Left hindlimb (tissue), 1 donor: ENCODE measurements at regions not wholly inside any gene's neighbourhood (a gene's known extent, or its start where the extent isn't known, plus 50 kb on each side); places are given as distances from the start of the nearest gene placed in this dataset.
"Not testable (repeated sequence)": the region's sequence is repeated elsewhere in the genome, so short reads cannot be mapped to it uniquely, and the experiment has no call there.

ENCODE experiments used
- DNase-seq: peaks from one replicate; pipeline ENCODE4 v3.0.0-alpha.2; 2018

DNA sequence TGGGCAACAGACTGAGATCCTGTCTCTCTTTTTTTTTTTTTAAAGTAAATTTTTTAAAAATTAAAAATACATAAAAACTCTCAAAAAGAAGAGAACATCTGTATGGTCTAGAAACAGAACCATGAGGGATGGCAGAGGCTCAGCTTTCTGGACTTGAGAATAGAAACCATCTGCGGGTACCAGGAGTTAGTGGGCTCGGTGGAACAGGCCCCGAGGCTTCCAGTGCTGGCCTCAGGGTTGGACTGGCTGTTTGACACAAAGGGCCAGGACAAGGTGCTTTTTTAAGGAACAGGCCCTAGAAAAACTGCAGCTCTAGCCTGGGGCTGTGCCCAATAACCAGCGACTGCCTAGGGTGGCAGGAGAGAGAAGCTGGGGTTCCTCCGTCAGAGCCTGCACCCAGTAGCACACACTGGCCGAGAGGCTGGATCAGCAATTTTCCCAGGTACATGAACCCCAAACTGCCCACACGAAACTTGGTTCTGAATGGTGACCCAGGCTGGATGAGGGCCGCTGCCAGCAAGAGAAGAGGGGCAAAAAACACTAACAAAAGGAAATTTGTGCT lies 131.0 kb upstream of the OLIG3 start:
- DNase-seq = no peak

DNA sequence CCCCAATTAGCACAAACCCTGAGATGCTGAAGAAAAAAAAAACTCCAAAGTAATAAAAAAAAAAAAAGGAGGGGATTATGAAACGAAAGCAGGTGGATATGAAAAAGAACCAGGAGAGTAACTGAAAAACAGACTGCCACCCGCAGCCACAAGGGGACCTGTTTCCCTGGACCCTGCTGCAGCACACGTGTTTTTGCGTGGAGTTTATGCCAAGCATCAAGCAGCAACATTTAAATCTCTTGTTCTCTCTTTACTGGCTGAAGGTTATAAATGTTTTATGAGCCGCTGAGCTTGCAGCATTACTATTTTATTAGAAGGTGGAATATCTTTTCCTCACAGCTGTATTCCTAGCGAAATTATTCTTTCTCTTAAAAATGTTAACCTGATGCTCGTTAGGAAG lies 131.6 kb upstream of the OLIG3 start:
- DNase-seq = no peak

DNA sequence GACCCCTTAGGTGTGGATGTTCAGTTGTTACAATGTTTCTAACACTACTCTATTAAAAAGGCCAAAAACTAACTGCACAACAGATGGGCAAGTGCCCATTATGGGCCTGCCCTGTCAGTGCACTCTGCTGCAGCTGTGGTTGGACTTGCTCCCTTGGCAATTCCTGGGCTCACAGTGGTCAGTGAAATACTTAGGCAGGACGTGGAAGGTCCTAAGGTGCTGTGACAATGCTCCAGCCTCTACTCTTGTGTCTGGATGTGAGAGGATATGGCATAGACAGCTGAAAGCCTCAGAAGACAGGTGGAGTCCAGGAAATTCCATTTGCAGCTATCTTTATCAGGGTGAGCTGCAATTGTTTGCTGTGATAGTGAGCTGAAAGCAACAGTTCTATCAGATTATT lies 136.5 kb upstream of the OLIG3 start:
- DNase-seq = no peak

DNA sequence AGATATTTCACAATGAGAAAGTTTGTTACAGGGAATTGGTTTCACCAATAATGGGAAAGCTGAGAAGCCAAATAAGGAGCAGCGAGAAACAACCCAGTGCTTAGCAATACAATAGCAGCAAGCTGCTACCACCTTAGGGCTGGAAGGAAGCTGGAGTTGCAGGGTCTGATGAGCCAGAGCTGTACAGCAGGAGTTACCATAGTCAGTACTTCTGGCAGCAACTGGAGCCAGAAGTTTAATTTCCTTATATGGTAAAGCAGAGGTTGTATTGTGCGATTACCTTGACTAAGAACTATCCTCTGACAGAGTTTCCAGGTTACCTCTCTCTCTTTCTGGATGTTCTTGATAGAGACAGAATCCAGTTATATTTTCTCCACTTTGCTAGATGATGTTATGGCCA lies 137.1 kb upstream of the OLIG3 start:
- no peak for DNase-seq

DNA sequence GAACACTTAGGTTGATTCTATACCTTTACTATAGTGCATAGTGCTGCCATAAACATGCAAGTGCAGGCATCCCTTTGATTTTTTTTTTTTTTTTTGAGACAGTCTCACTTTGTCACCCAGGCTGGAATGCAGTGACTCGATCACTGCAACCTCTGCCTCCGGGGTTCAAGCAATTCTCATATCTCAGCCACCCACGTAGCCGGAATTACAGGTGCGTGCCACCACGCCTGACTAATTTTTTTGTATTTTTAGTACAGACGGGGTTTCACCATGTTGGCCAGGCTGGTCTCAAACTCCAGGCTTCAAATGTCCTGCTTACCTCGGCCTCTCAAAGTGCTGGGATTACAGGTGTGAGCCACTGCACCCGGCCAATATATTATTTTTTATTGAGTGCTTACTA lies 140.0 kb upstream of the OLIG3 start:
- DNase-seq = not testable (repeated sequence)

DNA sequence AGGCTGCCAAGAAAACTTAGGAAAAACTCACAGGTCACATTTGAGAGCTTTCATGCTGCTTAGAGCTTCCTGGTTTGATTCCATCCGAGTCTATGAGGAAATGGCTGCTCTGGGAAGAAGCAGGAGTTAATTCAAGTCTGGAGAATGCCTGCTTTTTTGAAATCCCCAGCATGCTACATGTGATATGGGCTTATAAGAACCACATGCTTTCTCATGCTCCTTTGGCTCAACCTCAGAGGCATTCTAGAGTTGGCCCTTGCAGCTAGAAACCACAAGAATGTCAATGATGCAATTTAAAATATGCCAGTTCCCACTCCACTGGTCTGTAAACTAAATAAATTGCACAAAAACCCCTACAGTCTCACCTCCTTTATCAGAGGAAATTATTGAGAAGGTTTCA lies 142.9 kb upstream of the OLIG3 start:
- DNase-seq = peak; percentile 41

DNA sequence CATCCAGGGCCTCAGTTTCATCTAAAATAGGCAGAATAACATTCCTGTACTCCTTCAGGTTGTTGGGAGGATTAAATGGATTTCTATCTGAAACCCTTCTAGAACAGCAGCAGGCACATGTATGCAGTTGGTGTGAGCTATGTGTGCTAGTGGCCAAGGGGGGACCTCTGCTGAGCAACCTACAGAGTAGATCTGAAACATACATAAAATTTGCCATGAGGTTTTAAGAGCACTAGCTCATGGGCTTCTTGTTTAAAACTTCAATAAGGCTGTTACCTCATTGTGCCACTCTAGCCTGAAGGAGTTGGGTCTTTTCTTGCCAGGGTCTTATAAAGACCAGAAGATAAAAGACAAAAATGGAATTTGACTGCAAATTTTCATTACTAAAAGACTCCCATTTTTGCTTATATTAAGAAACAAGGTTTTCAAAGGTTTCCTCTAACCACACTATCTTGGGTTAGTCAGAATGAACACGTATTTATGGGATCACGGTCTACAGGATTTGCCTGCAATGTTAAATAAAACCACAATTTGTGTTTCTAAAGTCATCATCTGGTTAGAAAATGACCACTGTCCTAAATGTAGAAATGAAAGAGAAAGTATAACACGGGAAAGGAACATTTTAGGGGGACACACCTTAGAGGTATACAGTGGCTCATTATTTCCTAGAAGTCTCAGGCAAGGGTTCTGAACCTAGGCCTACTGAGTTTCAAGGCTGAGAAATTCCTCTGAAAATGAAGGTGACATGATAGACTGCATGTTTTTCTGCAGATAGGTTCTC lies 144.9 kb upstream of the OLIG3 start:
- no peak for DNase-seq

DNA sequence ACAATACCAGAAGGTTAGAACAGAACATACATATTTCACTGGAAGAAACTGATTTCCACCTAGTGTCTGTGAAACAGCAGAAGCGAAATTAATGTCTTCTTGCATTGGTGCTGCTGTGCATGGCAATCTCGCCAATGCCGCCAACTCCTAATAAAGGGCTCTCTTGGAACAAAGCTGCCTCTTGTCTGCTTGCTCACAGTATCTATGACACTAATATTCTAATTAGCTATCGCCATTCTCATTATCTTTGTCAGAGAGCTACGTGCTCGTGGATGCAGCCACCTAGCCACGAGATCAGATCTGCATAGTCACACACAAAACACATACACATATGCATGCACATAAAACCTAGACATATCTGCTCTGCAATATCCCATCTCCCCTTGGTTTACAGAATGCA lies 145.9 kb upstream of the OLIG3 start:
- no peak for DNase-seq

DNA sequence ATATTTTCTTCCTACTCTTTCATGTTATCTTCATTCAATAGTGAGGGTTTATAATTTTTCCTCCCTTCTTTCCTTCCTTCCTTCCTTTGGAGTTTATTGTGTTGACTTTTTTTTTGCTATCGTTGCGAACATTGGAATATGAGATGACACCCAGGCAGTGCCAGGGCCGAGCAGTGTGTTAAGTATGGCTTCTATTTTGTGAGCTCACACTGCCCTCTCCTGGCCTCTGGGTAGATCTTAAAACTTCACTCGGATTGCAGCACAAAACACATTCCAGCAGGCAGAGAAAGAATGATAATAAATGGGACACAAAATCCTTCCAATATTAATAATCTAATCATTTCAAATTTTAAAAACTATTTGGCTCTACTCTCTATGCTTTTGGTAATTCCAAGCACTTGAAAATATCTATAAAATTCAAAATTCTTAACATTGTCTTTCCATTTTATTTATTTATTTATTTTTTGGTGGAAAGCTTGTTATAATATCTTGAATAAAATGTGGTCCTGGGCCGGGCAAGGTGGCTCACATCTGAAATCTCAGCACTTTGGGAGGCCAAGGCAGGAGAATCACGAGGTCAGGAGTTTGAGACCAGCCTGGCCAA lies 147.4 kb upstream of the OLIG3 start:
- DNase-seq = peak; percentile 55

DNA sequence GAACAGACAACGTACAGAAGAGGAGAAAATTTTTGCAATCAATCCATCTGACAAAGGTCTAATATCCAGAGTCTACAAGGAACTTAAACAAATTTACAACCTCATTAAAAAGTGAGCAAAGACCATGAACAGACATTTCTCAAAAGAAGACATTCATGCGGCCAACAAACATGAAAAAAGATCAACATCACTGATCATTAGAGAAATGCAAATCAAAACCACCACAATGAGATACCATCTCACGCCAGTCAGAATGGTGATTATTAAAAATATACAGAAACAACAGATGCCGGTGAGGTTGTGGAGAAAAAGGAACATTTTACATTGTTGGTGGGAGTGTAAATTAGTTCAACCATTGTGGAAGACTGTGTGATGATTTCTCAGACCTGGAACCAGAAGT lies 149.0 kb upstream of the OLIG3 start:
- not testable (repeated sequence) for DNase-seq

DNA sequence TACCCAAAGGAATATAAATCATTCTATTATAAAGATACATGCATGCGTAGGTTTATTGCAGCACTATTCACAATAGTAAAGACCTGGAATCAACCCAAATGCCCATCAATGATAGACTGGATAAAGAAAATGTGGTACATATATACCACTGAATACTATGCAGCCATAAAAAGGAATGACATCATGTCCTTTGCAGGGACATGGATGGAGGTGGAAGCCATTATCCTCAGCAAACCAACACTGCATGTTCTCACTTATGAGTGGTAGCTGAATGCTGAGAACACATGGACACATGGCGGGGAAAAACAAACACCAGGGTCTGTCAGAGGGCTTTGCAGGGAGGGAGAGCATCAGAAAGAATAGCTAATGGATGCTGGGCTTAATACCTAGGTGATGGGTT lies 149.4 kb upstream of the OLIG3 start:
- not testable (repeated sequence) for DNase-seq

DNA sequence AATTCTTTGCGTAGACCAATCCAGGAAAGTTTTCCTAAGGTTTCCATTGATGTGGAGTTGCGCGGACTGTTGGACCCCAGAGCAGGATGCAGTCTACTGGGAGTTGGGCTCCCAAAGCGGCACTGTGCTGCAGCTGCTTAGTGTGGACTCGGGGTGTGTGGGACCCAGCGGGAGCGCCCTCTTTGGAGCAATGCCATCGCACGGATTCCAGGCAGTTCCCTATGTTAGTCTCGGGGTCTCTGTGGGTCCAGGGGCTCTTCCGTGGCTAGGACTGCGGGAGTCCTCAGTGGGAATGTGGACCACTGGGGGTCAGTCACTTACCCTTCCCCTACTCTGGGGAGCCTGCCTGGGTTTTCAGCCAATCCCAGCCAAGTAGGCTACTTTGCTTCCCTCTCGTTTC lies 151.7 kb upstream of the OLIG3 start:
- DNase-seq = no peak

DNA sequence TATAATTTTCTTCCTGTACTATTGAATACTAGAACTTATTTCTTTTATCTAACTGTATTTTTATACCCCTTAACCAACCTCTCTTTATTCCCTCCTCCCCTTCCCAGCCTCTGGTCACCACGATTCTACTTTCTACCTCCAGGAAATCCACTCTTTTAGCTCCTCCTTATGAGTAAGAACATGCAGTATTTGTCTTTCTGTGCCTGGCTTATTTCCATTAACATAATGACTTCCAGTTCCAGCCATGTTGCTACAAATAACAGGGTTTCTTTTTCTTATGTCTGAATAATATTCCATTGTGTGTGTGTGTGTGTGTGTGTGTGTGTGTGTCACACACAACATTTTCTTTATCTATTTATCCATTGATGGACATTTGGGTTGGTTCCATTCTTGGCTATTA lies 152.3 kb upstream of the OLIG3 start:
- no peak for DNase-seq

DNA sequence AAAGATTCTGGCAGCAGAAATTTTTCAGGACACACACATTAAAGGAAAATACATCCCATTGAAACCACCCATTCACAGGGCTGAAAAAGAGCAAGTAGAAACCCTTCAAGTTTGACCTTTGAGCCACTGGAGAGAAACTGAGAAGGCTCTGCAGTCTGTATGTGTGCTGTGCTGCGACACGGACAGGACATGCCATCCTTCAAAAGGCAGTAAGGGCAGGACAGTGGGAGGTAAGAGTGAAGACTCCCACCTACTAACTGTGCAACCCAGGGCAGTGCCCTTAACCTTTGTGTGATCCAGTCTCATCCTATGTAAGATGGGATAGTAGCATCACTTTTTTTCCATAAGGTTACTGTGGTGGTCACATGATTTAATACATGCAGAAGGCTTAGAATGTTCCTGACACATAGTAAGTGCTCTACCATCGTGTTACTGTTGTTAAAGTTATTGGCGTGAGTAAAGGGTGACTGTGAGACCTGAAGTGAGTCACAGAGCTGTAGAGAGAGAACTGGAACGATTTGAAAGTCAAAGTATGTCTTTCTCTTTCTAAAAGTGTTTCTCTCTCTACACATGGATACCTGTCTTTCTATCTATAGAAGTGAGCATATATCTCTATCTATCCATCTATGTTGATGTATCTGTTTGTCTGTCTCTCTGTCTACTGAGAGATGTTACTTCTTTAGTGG lies 153.7 kb upstream of the OLIG3 start:
- DNase-seq = no peak

DNA sequence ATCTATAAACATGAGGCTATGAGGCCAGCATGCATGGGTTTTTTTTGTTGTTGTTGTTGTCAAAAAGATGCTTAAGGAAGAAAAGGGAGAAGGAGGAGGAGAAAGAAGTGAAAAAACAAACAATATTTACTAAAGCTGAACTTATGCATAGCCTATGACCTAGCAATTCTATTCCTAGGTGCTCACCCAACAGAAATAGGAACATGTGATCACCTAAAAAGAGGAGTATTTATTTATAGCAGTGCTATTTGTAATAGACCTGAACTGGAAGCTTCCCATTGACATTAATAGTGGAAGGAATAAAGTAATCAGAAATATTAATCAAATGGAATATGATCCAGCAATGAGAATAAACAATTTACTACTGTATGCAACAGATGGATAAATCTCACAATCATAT lies 156.5 kb upstream of the OLIG3 start:
- DNase-seq = no peak

DNA sequence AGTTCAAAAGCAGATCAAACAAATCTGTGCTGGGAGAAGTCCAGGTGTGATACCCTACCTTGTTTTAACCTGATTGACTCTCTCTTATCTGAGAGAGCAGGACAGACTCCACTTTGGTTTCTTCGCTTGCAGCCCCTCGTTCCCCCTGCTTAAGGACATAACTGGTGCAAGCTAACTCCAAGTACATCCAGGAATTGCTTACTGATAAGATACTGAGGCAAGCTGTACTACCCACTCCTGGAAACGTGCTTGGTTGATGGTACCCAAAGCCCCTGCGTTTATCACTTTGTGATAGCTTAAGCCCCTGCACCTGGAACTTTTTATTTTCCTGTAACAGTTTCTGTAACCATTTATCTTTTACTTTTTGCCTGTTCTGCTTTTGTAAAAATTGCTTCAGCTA lies 157.0 kb upstream of the OLIG3 start:
- no peak for DNase-seq

DNA sequence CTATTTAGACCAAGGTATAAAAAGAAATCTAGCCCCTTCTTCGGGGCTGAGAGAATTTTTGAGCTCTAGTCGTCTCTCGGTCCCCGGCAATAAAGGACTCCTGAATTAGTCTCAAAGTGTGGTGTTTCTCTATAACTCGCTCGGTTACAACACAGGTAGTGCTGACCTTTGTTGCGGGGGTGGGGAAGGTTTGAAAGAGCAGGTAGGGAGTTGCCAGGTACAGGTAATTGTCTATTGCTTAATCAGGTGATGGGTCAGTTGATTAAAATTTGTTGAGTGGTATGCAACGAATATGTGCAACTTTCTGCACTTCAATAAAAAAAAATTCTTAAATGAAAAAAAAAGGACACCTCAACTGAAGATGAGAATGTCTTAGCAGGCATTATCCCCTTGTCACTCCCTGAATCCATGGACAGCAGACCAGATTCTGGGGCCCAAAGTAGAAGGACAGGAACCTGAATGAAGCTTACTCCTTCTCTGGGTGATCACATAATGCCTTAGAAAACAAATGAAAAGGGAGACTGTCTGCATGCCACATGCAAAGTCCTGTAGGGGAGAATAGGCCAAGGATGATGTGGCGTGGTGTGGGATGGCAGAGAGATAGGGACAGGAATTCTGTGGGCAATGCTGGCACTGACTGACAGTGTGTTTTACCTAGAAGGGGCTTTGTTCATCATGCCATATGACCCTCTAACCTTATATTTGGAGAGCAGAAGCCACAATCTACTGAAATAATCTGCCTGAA lies 157.6 kb upstream of the OLIG3 start:
- no peak for DNase-seq

DNA sequence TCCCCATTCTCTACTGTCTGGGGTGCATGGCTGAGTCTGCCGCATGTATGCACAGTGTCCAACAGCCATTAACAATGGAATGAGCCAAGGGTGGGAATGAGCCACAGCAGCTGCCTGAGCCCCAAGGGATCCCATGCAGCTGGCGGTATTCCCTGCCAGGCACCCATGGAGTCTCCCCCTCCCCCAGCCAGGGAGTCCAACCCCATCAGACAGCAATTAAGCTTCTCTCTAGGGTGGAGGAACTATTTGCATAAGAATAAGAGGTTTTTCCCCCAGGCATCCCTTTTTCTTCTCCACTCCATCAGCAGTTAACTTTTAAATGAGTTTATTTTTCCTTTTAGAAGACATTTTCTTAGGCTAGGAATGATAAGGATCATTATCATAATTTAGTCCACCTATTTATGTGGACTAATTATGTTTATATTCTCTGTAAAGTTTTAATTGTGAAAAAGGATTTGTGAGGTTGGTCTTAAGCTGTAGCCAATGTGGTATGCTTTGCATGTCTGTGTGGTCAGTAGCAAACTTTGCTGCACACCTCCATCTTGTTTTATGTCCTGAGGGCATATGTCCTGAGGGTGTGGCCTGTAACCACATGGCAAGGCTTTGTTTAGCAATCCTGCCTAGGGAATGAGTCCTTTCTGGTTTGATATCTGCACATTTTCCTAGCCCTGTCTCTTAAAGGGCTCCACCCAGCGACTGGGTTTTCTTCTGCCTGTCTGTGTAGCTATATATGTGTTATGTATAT lies 158.9 kb upstream of the OLIG3 start:
- no peak for DNase-seq

DNA sequence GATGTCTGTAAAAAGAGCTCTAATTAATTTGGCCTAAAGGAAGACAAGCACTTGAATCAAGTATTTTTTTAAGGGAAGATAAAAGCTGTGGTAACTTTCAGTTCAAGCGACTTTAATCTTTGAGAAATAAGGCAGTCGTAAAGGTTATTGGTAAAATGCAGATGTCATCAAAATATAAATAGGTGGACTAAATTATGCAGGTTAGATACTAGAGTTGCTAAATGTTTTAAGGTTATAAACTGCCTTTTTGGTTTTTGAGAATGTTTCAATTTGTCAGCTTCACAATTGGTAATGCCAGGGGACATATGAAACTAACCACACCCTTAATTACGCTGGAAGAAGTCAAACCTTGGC lies 159.5 kb upstream of the OLIG3 start:
- DNase-seq = no peak

DNA sequence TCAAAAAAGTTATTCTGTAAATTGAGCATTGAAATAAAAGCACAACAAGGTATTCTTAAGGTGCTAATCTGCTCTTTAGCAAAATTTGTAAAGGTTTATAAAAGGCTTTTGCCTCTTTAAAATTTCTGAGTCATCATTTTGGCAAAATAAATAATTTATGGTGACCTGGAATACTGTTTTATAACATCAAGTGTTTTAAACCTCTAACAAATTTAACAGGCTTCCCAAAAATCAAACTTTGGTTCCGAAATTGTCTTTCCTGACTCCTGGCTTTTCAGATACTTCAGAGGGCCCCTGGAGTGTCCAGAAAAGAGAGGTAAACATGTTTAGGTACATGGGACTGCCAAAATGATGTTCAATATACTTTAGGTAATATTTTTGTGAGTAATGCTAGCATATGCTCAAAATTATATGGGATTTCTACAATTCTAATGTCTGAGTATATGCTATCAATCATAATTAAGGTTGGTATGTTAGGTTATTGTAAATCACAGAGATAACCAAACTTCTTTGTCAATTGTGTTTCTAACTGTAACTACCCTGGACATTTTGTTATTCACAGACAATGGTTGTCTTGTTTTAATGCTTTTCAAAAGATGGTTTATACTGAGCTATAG lies 160.3 kb upstream of the OLIG3 start:
- no peak for DNase-seq

DNA sequence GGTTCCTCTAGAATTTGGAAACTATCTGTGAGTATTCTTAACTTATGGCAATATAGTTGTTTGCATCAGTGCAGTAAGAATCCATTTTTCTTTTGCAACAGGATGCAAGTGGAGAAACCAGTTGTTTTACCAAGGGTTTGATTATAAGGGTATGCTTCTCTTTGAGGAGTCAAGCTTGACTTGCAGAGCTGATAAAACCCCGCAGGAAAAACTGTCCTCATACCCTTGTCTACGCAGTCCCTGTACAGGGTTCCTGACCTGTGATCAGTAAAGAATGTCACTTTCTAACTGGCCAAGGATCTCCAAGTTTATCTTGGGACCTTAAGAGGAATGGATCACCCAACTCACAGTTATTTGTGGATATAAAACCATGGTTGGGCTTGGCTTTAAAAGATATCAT lies 161.1 kb upstream of the OLIG3 start:
- DNase-seq = no peak

DNA sequence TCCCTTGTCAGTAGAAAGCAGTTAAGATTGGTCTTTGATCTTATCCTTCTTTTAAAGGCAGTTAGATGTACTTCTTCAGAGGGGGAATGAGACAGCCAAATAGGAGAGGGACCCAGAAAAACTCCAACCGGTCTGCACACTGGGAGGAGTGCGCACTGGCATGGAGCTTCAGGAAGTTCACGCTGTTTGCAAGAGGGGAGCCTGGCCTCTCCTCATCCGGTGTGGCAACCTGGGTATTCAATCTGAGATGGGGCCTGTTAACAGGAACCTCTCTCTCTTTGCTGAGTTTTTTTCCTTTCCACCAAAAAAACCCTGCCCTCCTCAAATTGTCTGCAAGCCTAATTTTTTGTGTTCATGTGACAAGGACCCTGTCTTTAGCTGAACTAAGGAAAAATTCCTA lies 162.5 kb upstream of the OLIG3 start:
- no peak for DNase-seq
